A673 (cell line): ENCODE measurements at regions not wholly inside any gene's neighbourhood (a gene's known extent, or its start where the extent isn't known, plus 50 kb on each side); places are given as distances from the start of the nearest gene placed in this dataset.

Experiments used
- EZH2 ChIP-seq: fragments of 200-600 bp; sonication (generic); IDR thresholded peaks from 2 replicates; pipeline ENCODE4 v1.6.1; 2017; ENCODE audit warnings: borderline replicate concordance, low read depth, mild to moderate bottlenecking, mixed read lengths, antibody characterized with exemption, low read length; ENCODE audit not compliant: poor library complexity, severe bottlenecking
- TF ChIP-seq, protein P1 (sequence below): fragments of 300-800, 200-600 bp; sonication (generic); conservative IDR thresholded peaks from 2 replicates; pipeline ENCODE4 v1.5.1; 2017; ENCODE audit warnings: low read depth, mild to moderate bottlenecking, antibody characterized with exemption, low read length, moderate library complexity, mixed read lengths

DNA sequence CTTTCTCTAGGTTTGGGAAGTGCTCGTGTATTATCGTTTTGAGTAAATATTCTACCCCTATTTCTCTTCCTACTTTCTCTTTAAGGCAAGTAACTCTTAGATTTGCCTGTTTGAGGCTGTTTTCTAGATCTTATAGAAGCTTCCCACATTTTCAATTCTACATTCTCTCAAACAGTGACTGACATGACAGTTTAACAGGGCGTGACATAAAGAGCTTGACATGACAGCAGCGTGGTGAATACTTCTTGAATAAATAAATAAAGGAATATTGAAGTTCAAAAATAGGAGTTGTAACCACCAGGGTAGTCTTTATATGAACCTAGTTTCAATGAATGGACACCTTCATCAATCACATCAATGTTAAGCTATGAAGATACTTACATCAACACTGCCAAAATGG lies 162.0 kb downstream of the TRAM1L1 start:
- no peak for TF ChIP-seq EZH2
- TF ChIP-seq, protein P1, sequence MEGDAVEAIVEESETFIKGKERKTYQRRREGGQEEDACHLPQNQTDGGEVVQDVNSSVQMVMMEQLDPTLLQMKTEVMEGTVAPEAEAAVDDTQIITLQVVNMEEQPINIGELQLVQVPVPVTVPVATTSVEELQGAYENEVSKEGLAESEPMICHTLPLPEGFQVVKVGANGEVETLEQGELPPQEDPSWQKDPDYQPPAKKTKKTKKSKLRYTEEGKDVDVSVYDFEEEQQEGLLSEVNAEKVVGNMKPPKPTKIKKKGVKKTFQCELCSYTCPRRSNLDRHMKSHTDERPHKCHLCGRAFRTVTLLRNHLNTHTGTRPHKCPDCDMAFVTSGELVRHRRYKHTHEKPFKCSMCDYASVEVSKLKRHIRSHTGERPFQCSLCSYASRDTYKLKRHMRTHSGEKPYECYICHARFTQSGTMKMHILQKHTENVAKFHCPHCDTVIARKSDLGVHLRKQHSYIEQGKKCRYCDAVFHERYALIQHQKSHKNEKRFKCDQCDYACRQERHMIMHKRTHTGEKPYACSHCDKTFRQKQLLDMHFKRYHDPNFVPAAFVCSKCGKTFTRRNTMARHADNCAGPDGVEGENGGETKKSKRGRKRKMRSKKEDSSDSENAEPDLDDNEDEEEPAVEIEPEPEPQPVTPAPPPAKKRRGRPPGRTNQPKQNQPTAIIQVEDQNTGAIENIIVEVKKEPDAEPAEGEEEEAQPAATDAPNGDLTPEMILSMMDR, result no peak
